ENCODE measurements at regions not wholly inside any gene's neighbourhood (a gene's known extent, or its start where the extent isn't known, plus 50 kb on each side); places are given as distances from the start of the nearest gene placed in this dataset.

DNA sequence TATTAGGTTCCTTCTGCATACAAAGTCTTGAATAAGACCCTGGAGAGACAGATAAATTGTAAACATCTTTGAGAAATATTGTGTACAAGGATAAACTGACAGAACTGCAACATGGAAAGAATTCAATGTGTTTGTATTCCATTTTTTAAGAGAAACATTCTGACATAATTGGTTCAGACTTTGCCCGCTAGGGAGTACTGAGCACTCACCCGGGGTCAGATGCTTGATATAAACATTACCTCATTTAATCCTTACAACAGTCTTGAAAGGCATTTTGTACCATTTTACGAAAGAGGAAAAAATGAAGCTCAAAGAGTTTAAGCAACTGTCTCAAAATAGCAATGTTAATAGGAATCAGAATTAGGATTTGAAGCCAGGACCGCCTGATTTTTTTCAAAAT is 416.7 kb upstream of the CRIM1 start:
- Histone ChIP-seq H3K27me3 (ENCODE audit: insufficient read depth, low read depth) (no peaks in the 10 kb centered on the region), H3K9me2 (ENCODE audit: insufficient read depth) (no peaks in the 10 kb centered on the region), H3K9me3 (ENCODE audit: insufficient read depth, low read depth) (no peaks in the 10 kb centered on the region), H3K27ac (no peak overlapping the region), H4K20me1 (ENCODE audit: insufficient read depth) (no peaks in the 10 kb centered on the region), H3K79me2 (ENCODE audit: low read depth) (no peaks in the 10 kb centered on the region), H3K36me3 (ENCODE audit: low read depth) (no peaks in the 10 kb centered on the region), H3K4me1 (replicated peaks; ENCODE audit: insufficient read depth) (no peaks in the 10 kb centered on the region), H2AFZ (no peak overlapping the region), H3K4me2 (no peak overlapping the region), H3F3A (ENCODE audit: insufficient read depth, low read depth) (no peaks in the 10 kb centered on the region), H3K4me3 (no peak overlapping the region)
- no peak for DNase-seq
- CTCF ChIA-PET = no interaction called here
- POLR2A ChIA-PET (ENCODE audit: unreplicated experiment) = no interaction called here
- TF ChIP-seq EZH2 (IDR thresholded peaks at IDR 0.05; ENCODE audit: low read depth) = no peak
- TF ChIP-seq, protein P1, sequence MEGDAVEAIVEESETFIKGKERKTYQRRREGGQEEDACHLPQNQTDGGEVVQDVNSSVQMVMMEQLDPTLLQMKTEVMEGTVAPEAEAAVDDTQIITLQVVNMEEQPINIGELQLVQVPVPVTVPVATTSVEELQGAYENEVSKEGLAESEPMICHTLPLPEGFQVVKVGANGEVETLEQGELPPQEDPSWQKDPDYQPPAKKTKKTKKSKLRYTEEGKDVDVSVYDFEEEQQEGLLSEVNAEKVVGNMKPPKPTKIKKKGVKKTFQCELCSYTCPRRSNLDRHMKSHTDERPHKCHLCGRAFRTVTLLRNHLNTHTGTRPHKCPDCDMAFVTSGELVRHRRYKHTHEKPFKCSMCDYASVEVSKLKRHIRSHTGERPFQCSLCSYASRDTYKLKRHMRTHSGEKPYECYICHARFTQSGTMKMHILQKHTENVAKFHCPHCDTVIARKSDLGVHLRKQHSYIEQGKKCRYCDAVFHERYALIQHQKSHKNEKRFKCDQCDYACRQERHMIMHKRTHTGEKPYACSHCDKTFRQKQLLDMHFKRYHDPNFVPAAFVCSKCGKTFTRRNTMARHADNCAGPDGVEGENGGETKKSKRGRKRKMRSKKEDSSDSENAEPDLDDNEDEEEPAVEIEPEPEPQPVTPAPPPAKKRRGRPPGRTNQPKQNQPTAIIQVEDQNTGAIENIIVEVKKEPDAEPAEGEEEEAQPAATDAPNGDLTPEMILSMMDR (conservative IDR thresholded peaks at IDR 0.05) = no peak
- intact Hi-C loops (cut with micrococcal nuclease; ENCODE audit: unreplicated experiment) = no loop called here
- no TSS peak for BruUV-seq (replicated peaks)

DNA sequence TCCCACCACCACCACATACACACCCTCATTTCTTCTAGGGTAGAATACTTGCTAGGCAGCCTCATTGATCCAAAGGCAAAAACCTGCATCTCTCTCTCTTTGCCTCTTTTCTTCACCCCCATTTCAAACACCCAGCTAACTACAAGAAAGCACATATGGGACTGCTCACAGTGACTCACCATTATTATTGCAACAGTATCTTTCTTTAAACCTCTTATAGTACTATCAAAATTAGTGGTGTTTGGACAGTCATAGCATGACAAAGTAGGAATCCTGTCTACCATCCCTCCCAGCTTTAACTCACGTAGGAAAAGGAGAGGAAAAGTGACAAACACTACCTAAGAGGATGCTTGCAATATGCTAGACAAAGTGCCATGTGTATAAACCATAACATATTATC is 422.5 kb upstream of the CRIM1 start:
- Histone ChIP-seq H3K4me1 (replicated peaks; ENCODE audit: insufficient read depth) (no peaks in the 10 kb centered on the region), H2AFZ (no peak overlapping the region), H3K36me3 (ENCODE audit: low read depth) (no peaks in the 10 kb centered on the region), H3K79me2 (ENCODE audit: low read depth) (no peaks in the 10 kb centered on the region), H3K9me3 (ENCODE audit: insufficient read depth, low read depth) (no peaks in the 10 kb centered on the region), H3K9me2 (ENCODE audit: insufficient read depth) (no peaks in the 10 kb centered on the region), H3K4me2 (no peak overlapping the region), H3K27ac (no peak overlapping the region), H3K27me3 (ENCODE audit: insufficient read depth, low read depth) (no peaks in the 10 kb centered on the region), H3F3A (ENCODE audit: insufficient read depth, low read depth) (no peaks in the 10 kb centered on the region), H4K20me1 (ENCODE audit: insufficient read depth) (no peaks in the 10 kb centered on the region), H3K4me3 (no peak overlapping the region)
- intact Hi-C loops (cut with micrococcal nuclease; ENCODE audit: unreplicated experiment) = no loop called here
- POLR2A ChIA-PET (ENCODE audit: unreplicated experiment) = no interaction called here
- DNase-seq = no peak
- CTCF ChIA-PET = no interaction called here
- TF ChIP-seq EZH2 (IDR thresholded peaks at IDR 0.05; ENCODE audit: low read depth) = no peak
- TF ChIP-seq, protein P1 (conservative IDR thresholded peaks at IDR 0.05) = no peak
- no TSS peak for BruUV-seq (replicated peaks)

- H2AFZ ChIP-seq = no peak overlapping the region
- no peaks in the 10 kb centered on the region for H3K9me3 ChIP-seq (ENCODE audit: insufficient read depth, low read depth)
- DNase-seq = no peak
- H3K36me3 ChIP-seq (ENCODE audit: low read depth) = no peaks in the 10 kb centered on the region
- H3K79me2 ChIP-seq (ENCODE audit: low read depth) = no peaks in the 10 kb centered on the region
- no peak overlapping the region for H3K27ac ChIP-seq
- H3K27me3 ChIP-seq (ENCODE audit: insufficient read depth, low read depth) = no peaks in the 10 kb centered on the region
- POLR2A ChIA-PET (ENCODE audit: unreplicated experiment) = no interaction called here
- no peaks in the 10 kb centered on the region for H3F3A ChIP-seq (ENCODE audit: insufficient read depth, low read depth)
- no peaks in the 10 kb centered on the region for H3K4me1 ChIP-seq (replicated peaks; ENCODE audit: insufficient read depth)
- no peak overlapping the region for H3K4me2 ChIP-seq
- no peak overlapping the region for H3K4me3 ChIP-seq
- TF ChIP-seq, protein P1 (conservative IDR thresholded peaks at IDR 0.05) = no peak
- no peak for TF ChIP-seq EZH2 (IDR thresholded peaks at IDR 0.05; ENCODE audit: low read depth)
- CTCF ChIA-PET = no interaction called here
- H3K9me2 ChIP-seq (ENCODE audit: insufficient read depth) = no peaks in the 10 kb centered on the region
- intact Hi-C loops (cut with micrococcal nuclease; ENCODE audit: unreplicated experiment) = no loop called here
- H4K20me1 ChIP-seq (ENCODE audit: insufficient read depth) = no peaks in the 10 kb centered on the region
- BruUV-seq (replicated peaks) = no TSS peak
Measured at GRCh38 chr2:35932276-35932963, 423.2 kb upstream of the CRIM1 start.

Measured in PC-9 (cell line).